OCI-LY7 (cell line): ENCODE measurements at regions not wholly inside any gene's neighbourhood (a gene's known extent, or its start where the extent isn't known, plus 50 kb on each side); places are given as distances from the start of the nearest gene placed in this dataset.

Experiments
- BruUV-seq: library from RNA; stranded (reverse); fragments of 400-500 nt; replicated peaks from 2 replicates; lab custom pipeline; 2021; lab: Mats Ljungman, UMichigan
- CTCF ChIA-PET: fragments of 300-600 bp; sonication (Branson Sonifier 250); formaldehyde crosslinking; loops from one replicate; lab custom pipeline; 2022; ENCODE audit warnings: antibody characterized with exemption; ENCODE audit not compliant: unreplicated experiment; lab: Charles Lee
- POLR2A ChIA-PET: fragments of 300-600 bp; sonication (Branson Sonifier 250); formaldehyde crosslinking; loops from one replicate; lab custom pipeline; 2022; ENCODE audit warnings: antibody characterized with exemption; lab: Charles Lee
- DNase-seq: peaks from one replicate; pipeline ENCODE4 v3.0.0-alpha.2; 2015; ENCODE audit warnings: low spot score
- H2AFZ ChIP-seq: fragments of 200-600 bp; sonication (generic), shearing (Covaris generic); 2 replicates; pipeline ENCODE4 v1.6.1; 2014; ENCODE audit warnings: mild to moderate bottlenecking, antibody characterized with exemption, low read length, moderate library complexity
- H3K27ac ChIP-seq: fragments of 200-600 bp; sonication (generic); 2 replicates; pipeline ENCODE4 v1.5.1; 2014; ENCODE audit warnings: mixed run types, low read depth, mild to moderate bottlenecking, moderate library complexity, low read length, inconsistent platforms; ENCODE audit not compliant: poor library complexity, severe bottlenecking
- H3K36me3 ChIP-seq: fragments of 200-600 bp; sonication (generic); 2 replicates; pipeline ENCODE4 v1.6.1; 2014; ENCODE audit warnings: mild to moderate bottlenecking, antibody characterized with exemption, low read length, moderate library complexity, mixed read lengths; ENCODE audit not compliant: insufficient read depth
- H3K4me1 ChIP-seq: fragments of 200-600 bp; sonication (generic); 2 replicates; pipeline ENCODE4 v1.5.1; 2014; ENCODE audit warnings: mild to moderate bottlenecking, low read length; ENCODE audit not compliant: insufficient read depth, poor library complexity, severe bottlenecking
- H3K4me2 ChIP-seq: fragments of 200-600 bp; sonication (generic); 2 replicates; pipeline ENCODE4 v1.6.1; 2014; ENCODE audit warnings: mild to moderate bottlenecking, low read length
- H3K4me3 ChIP-seq: fragments of 200-600 bp; sonication (generic); 2 replicates; pipeline ENCODE4 v1.5.1; 2014; ENCODE audit warnings: mild to moderate bottlenecking, low read depth, low read length; ENCODE audit not compliant: poor library complexity, severe bottlenecking
- H3K79me2 ChIP-seq: fragments of 200-600 bp; sonication (generic); 2 replicates; pipeline ENCODE4 v1.6.1; 2016; ENCODE audit warnings: low read depth, mild to moderate bottlenecking, low read length, moderate library complexity, mixed read lengths; ENCODE audit not compliant: insufficient read depth
- H3K9me2 ChIP-seq: fragments of 200-600 bp; sonication (generic); 2 replicates; pipeline ENCODE4 v1.6.1; 2016; ENCODE audit warnings: mild to moderate bottlenecking, low read length, mixed read lengths; ENCODE audit not compliant: insufficient read depth
- H3K9me3 ChIP-seq: fragments of 200-600 bp; sonication (generic); 2 replicates; pipeline ENCODE4 v1.6.1; 2014; ENCODE audit warnings: mild to moderate bottlenecking, mixed run types, low read length, mixed read lengths
- H4K20me1 ChIP-seq: fragments of 200-600 bp; sonication (generic); 2 replicates; pipeline ENCODE4 v1.6.1; 2014; ENCODE audit warnings: mild to moderate bottlenecking, antibody characterized with exemption, low read length, moderate library complexity, mixed read lengths; ENCODE audit not compliant: insufficient read depth
- CTCF ChIP-seq: fragments of 200-600 bp; sonication (generic); conservative IDR thresholded peaks from 2 replicates; pipeline ENCODE4 v1.5.1; 2014; ENCODE audit warnings: mild to moderate bottlenecking, antibody characterized with exemption, low read length, moderate library complexity, mixed read lengths
- EZH2phosphoT487 ChIP-seq: fragments of 200-600 bp; sonication (generic); IDR thresholded peaks from 2 replicates; pipeline ENCODE4 v1.6.1; 2018; ENCODE audit warnings: low read depth, borderline replicate concordance, mild to moderate bottlenecking, mixed run types, antibody characterized with exemption, low read length, moderate library complexity, mixed read lengths
- intact Hi-C: fragments of 100-400 bp; cut with micrococcal nuclease; formaldehyde crosslinking; loops from one replicate; pipeline ENCODE4 v1.10.0; 2022; ENCODE audit not compliant: unreplicated experiment

GRCh38 chr2:57877811-57878170 is 168.8 kb upstream of the VRK2 start:
- H3K36me3 ChIP-seq: no peaks in the 10 kb centered on the region
- no peaks in the 10 kb centered on the region for H4K20me1 ChIP-seq
- no peak for DNase-seq
- H3K27ac ChIP-seq: no peak overlapping the region
- H2AFZ ChIP-seq: no peak overlapping the region
- H3K4me3 ChIP-seq: no peak overlapping the region
- no peak overlapping the region for H3K4me2 ChIP-seq
- H3K4me1 ChIP-seq: no peaks in the 10 kb centered on the region
- POLR2A ChIA-PET: interaction anchor here (0.6 to 0.7 kb wide), 2 partner anchors 113 to 568 kb away, joined by 3 to 5 read pairs; no protein-coding TSS in a partner anchor
- no peaks in the 10 kb centered on the region for H3K79me2 ChIP-seq
- no peak for TF ChIP-seq CTCF
- TF ChIP-seq EZH2phosphoT487: no peak
- H3K9me2 ChIP-seq: no peaks in the 10 kb centered on the region
- intact Hi-C loops: no loop called here
- CTCF ChIA-PET: no interaction called here
- H3K9me3 ChIP-seq: no peaks in the 10 kb centered on the region
- no TSS peak for BruUV-seq

- intact Hi-C loops: no loop called here
- H3K27ac ChIP-seq: no peak overlapping the region
- ChIA-PET CTCF (no interaction called here), POLR2A (interaction anchor here (0.6 kb wide), 1 partner anchor 567 kb away, joined by 3 read pairs; no protein-coding TSS in a partner anchor)
- H3K9me3 ChIP-seq: no peaks in the 10 kb centered on the region
- H3K4me2 ChIP-seq: no peak overlapping the region
- no peak overlapping the region for H2AFZ ChIP-seq
- no peaks in the 10 kb centered on the region for H3K4me1 ChIP-seq
- H4K20me1 ChIP-seq: no peaks in the 10 kb centered on the region
- no peaks in the 10 kb centered on the region for H3K9me2 ChIP-seq
- H3K36me3 ChIP-seq: no peaks in the 10 kb centered on the region
- no peaks in the 10 kb centered on the region for H3K79me2 ChIP-seq
- DNase-seq: no peak
- H3K4me3 ChIP-seq: no peak overlapping the region
- no peak for TF ChIP-seq CTCF
- TF ChIP-seq EZH2phosphoT487: no peak
- no TSS peak for BruUV-seq
These were observed 168.3 kb upstream of the VRK2 start for GRCh38 chr2:57878171-57878865.

- no peak for DNase-seq
- Histone ChIP-seq H3K4me3 (no peak overlapping the region), H4K20me1 (no peaks in the 10 kb centered on the region), H3K79me2 (no peaks in the 10 kb centered on the region), H3K4me1 (no peaks in the 10 kb centered on the region), H2AFZ (no peak overlapping the region), H3K9me2 (no peaks in the 10 kb centered on the region), H3K27ac (no peak overlapping the region), H3K36me3 (no peaks in the 10 kb centered on the region), H3K4me2 (no peak overlapping the region), H3K9me3 (no peaks in the 10 kb centered on the region)
- intact Hi-C loops: no loop called here
- TF ChIP-seq CTCF: no peak
- no peak for TF ChIP-seq EZH2phosphoT487
- BruUV-seq: no TSS peak
- CTCF ChIA-PET: no interaction called here
- POLR2A ChIA-PET: no interaction called here
These were observed 167.8 kb upstream of the VRK2 start for GRCh38 chr2:57878866-57879210.
